Suprapubic skin (tissue), 3 donors: ENCODE measurements at regions not wholly inside any gene's neighbourhood (a gene's known extent, or its start where the extent isn't known, plus 50 kb on each side); places are given as distances from the start of the nearest gene placed in this dataset.

Experiments
- CTCF ChIP-seq, 2 donors: fragments of 200-600 bp in 1 of 2; fragments of 450-650 bp in 1 of 2; sonication (generic) in 1 of 2; IDR thresholded peaks; one replicate each; pipeline ENCODE4 v1.5.1; 2016 to 2019; ENCODE audit warnings: antibody characterized with exemption in 2 of 2, mild to moderate bottlenecking in 1 of 2, moderate library complexity in 1 of 2
- POLR2A ChIP-seq, 2 donors: fragments of 450-650 bp; IDR thresholded peaks; one replicate each; pipeline ENCODE4 v1.6.1; 2017; ENCODE audit warnings: antibody characterized with exemption in 2 of 2, mild to moderate bottlenecking in 2 of 2, moderate library complexity in 2 of 2

GRCh38 chr12:14249368-14249767 lies 116.1 kb upstream of the ATF7IP start:
- no peak for TF ChIP-seq CTCF (IDR thresholded peaks at IDR 0.05)
- no peak for TF ChIP-seq POLR2A (IDR thresholded peaks at IDR 0.05)
